Activated naive CD8-positive, alpha-beta T cell treated with anti-CD3 and anti-CD28 coated beads for 36 hours (primary cell): ENCODE measurements at regions not wholly inside any gene's neighbourhood (a gene's known extent, or its start where the extent isn't known, plus 50 kb on each side); places are given as distances from the start of the nearest gene placed in this dataset.
A peak's percentile ranks its signal among the peaks of the same experiment; 100 is the strongest.

Experiments used
- DNase-seq: peaks from one replicate; pipeline ENCODE4 v3.0.0; 2021
- H3K27ac Mint-ChIP-seq: one replicate; pipeline ENCODE4 v1.8.0; 2022; ENCODE audit warnings: mild to moderate bottlenecking, moderate library complexity, mixed read lengths
- H3K27me3 Mint-ChIP-seq: one replicate; pipeline ENCODE4 v1.8.0; 2022; ENCODE audit warnings: mild to moderate bottlenecking, mixed read lengths
- H3K36me3 Mint-ChIP-seq: one replicate; pipeline ENCODE4 v1.8.0; 2021; ENCODE audit warnings: mild to moderate bottlenecking, mixed read lengths
- H3K4me1 Mint-ChIP-seq: one replicate; pipeline ENCODE4 v1.8.0; 2021; ENCODE audit warnings: mixed read lengths
- H3K4me3 Mint-ChIP-seq: one replicate; pipeline ENCODE4 v1.8.0; 2022; ENCODE audit warnings: mild to moderate bottlenecking, moderate library complexity, mixed read lengths
- H3K9me3 Mint-ChIP-seq: one replicate; pipeline ENCODE4 v1.8.0; 2022; ENCODE audit warnings: mixed read lengths

- Mint-ChIP-seq H3K4me3 (no peak overlapping the region), H3K27me3 (no peaks in the 10 kb centered on the region), H3K27ac (peak overlapping the region; percentile 59), H3K4me1 (peaks cover 6% of the 10 kb centered on the region), H3K36me3 (no peaks in the 10 kb centered on the region), H3K9me3 (no peaks in the 10 kb centered on the region)
- no peak for DNase-seq
Observed at GRCh38 chr1:193367863-193368262, 181.4 kb upstream of the B3GALT2 start.

- H3K27ac Mint-ChIP-seq: no peak overlapping the region
- peaks cover 6% of the 10 kb centered on the region for H3K4me1 Mint-ChIP-seq
- H3K36me3 Mint-ChIP-seq: no peaks in the 10 kb centered on the region
- DNase-seq: no peak
- no peak overlapping the region for H3K4me3 Mint-ChIP-seq
- H3K27me3 Mint-ChIP-seq: no peaks in the 10 kb centered on the region
- H3K9me3 Mint-ChIP-seq: no peaks in the 10 kb centered on the region
Observed at GRCh38 chr1:193366764-193367507, 180.5 kb upstream of the B3GALT2 start.

DNA sequence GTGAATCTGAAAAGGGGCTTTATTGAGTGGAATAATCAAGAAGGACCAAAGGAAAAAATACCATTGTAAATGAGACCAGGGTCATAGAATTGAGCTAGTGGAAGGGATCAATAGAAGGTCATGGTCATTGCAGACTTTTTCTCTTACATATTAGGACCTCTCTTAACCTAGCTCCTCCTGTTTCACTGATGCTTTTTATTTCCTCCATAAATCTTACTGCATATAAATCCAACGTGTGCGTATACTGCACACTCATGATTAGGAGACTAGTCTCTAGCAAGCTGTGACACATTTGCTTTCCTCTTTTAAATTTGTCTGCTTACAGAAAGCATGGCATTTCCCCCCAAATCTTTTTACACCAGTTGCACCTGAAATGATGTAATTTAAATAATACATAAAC, 179.6 kb upstream of the B3GALT2 start:
- Mint-ChIP-seq H3K36me3 (no peaks in the 10 kb centered on the region), H3K4me1 (peaks cover 6% of the 10 kb centered on the region), H3K4me3 (no peak overlapping the region), H3K27me3 (no peaks in the 10 kb centered on the region), H3K27ac (no peak overlapping the region), H3K9me3 (no peaks in the 10 kb centered on the region)
- DNase-seq: no peak

DNA sequence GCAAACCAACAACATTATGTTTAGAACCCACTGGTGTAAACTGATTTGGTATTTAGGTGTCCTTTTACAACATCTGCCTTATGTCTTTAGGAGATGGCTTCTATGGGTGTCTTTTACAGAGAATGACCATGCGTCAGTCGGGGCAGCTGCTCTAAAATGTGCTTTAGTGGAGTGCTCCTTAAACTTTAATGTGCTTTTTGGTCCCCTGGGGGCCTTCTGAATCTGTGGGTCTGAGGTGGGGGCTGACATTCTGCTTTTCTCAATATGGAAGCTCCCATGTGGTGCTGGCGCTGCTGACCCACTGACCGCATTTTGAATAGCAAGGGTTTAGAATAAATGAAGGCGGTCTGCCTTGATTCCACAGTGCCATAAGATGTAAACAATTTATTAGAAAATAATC, 173.2 kb upstream of the B3GALT2 start:
- Mint-ChIP-seq H3K36me3 (no peaks in the 10 kb centered on the region), H3K9me3 (no peaks in the 10 kb centered on the region), H3K27ac (no peak overlapping the region), H3K4me1 (no peaks in the 10 kb centered on the region), H3K27me3 (no peaks in the 10 kb centered on the region), H3K4me3 (no peak overlapping the region)
- no peak for DNase-seq

- H3K4me1 Mint-ChIP-seq: no peaks in the 10 kb centered on the region
- no peak overlapping the region for H3K4me3 Mint-ChIP-seq
- no peaks in the 10 kb centered on the region for H3K27me3 Mint-ChIP-seq
- DNase-seq: no peak
- H3K36me3 Mint-ChIP-seq: no peaks in the 10 kb centered on the region
- H3K9me3 Mint-ChIP-seq: no peaks in the 10 kb centered on the region
- H3K27ac Mint-ChIP-seq: no peak overlapping the region
Observed at GRCh38 chr1:193358419-193358818, 172.0 kb upstream of the B3GALT2 start.

DNA sequence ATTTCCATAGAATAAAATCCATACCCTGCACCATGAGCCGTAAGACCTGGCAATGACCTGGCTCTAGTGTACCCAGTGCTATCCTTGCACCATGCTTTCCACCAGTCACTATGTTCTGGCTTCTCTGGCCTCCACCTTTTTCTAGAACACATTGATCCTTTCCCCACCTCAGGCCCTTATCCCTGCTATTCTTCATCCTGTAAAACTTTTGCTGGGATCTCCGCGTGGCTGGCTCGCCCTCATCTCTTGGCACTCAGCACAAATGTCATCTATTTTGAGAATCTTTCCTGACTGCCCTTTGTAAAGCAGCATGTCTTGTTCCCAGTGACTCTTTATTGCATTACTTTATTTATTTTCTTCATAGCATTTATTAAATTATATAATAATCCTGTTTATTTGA, 169.8 kb upstream of the B3GALT2 start:
- H3K27me3 Mint-ChIP-seq: no peaks in the 10 kb centered on the region
- H3K4me3 Mint-ChIP-seq: no peak overlapping the region
- H3K36me3 Mint-ChIP-seq: no peaks in the 10 kb centered on the region
- DNase-seq: no peak
- H3K27ac Mint-ChIP-seq: no peak overlapping the region
- H3K9me3 Mint-ChIP-seq: no peaks in the 10 kb centered on the region
- H3K4me1 Mint-ChIP-seq: no peaks in the 10 kb centered on the region

DNA sequence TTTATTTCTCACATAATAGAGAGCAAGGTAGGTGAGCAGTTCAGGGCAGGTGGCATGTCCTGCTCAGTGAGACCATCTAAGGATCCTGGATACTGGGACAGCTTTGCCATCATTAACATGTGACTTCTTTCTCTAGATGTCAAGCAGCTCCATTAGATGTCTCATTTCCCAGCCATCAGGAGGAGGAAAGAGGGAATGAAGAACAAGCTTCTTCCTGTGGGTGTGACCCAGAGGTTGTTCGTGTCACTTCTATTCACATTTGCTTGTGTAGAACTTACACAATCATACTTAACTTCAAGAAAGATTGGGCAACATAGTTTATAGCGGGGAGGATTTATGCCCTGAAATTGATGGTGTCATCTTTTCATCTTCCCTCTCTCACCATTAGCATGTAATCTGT, 169.2 kb upstream of the B3GALT2 start:
- Mint-ChIP-seq H3K4me1 (no peaks in the 10 kb centered on the region), H3K9me3 (no peaks in the 10 kb centered on the region), H3K27ac (no peak overlapping the region), H3K27me3 (no peaks in the 10 kb centered on the region), H3K4me3 (no peak overlapping the region), H3K36me3 (no peaks in the 10 kb centered on the region)
- DNase-seq: no peak

DNA sequence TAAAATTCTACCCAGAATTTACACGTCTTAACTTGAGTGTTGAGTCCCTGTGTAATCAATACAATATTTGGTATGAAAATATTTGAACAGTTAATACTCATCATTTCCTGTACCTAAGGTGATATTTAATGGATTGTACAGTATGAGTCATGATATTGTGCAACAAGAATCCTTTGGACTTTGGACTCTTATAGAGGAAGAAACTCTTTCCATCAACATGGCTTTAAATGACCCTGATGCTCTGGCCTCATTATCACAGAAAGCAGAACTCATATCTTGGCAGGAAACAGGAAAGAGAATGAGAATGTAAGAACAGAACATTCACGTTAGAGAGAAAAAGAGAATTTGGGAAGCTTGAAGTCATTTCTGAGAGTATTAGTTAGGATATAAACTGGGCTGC, 168.8 kb upstream of the B3GALT2 start:
- H3K36me3 Mint-ChIP-seq: no peaks in the 10 kb centered on the region
- no peaks in the 10 kb centered on the region for H3K27me3 Mint-ChIP-seq

GRCh38 chr1:193348769-193349535, 162.5 kb upstream of the B3GALT2 start:
- H3K9me3 Mint-ChIP-seq: no peaks in the 10 kb centered on the region
- H3K27ac Mint-ChIP-seq: no peak overlapping the region
- no peaks in the 10 kb centered on the region for H3K27me3 Mint-ChIP-seq

More for the DNA sequence above, 168.8 kb upstream of the B3GALT2 start:
- no peak for DNase-seq
- no peaks in the 10 kb centered on the region for H3K9me3 Mint-ChIP-seq
- no peaks in the 10 kb centered on the region for H3K4me1 Mint-ChIP-seq
- no peak overlapping the region for H3K4me3 Mint-ChIP-seq
- no peak overlapping the region for H3K27ac Mint-ChIP-seq

GRCh38 chr1:193348091-193348768, 161.8 kb upstream of the B3GALT2 start:
- Mint-ChIP-seq H3K27me3 (no peaks in the 10 kb centered on the region), H3K9me3 (no peaks in the 10 kb centered on the region), H3K4me3 (no peak overlapping the region), H3K36me3 (no peaks in the 10 kb centered on the region), H3K27ac (no peak overlapping the region), H3K4me1 (no peaks in the 10 kb centered on the region)
- DNase-seq: no peak

More at GRCh38 chr1:193348769-193349535, 162.5 kb upstream of the B3GALT2 start:
- Mint-ChIP-seq H3K36me3 (no peaks in the 10 kb centered on the region), H3K4me1 (no peaks in the 10 kb centered on the region), H3K4me3 (no peak overlapping the region)
- DNase-seq: no peak

GRCh38 chr1:193346085-193346484, 159.7 kb upstream of the B3GALT2 start:
- DNase-seq: no peak
- no peaks in the 10 kb centered on the region for H3K27me3 Mint-ChIP-seq
- no peaks in the 10 kb centered on the region for H3K36me3 Mint-ChIP-seq
- H3K9me3 Mint-ChIP-seq: no peaks in the 10 kb centered on the region
- no peak overlapping the region for H3K27ac Mint-ChIP-seq
- H3K4me3 Mint-ChIP-seq: no peak overlapping the region
- H3K4me1 Mint-ChIP-seq: no peaks in the 10 kb centered on the region

- Mint-ChIP-seq H3K36me3 (no peaks in the 10 kb centered on the region), H3K4me3 (no peak overlapping the region), H3K4me1 (peaks cover 6% of the 10 kb centered on the region), H3K27ac (no peak overlapping the region), H3K27me3 (no peaks in the 10 kb centered on the region), H3K9me3 (no peaks in the 10 kb centered on the region)
- no peak for DNase-seq
Observed at GRCh38 chr1:193342811-193343210, 156.4 kb upstream of the B3GALT2 start.

GRCh38 chr1:193340331-193340730, 153.9 kb upstream of the B3GALT2 start:
- H3K4me3 Mint-ChIP-seq: no peak overlapping the region
- no peak for DNase-seq
- H3K9me3 Mint-ChIP-seq: no peaks in the 10 kb centered on the region
- no peaks in the 10 kb centered on the region for H3K27me3 Mint-ChIP-seq
- H3K27ac Mint-ChIP-seq: no peak overlapping the region
- H3K4me1 Mint-ChIP-seq: peaks cover 6% of the 10 kb centered on the region
- no peaks in the 10 kb centered on the region for H3K36me3 Mint-ChIP-seq

GRCh38 chr1:193339401-193339800, 153.0 kb upstream of the B3GALT2 start:
- Mint-ChIP-seq H3K9me3 (peaks cover 3% of the 10 kb centered on the region), H3K27me3 (no peaks in the 10 kb centered on the region), H3K27ac (no peak overlapping the region), H3K36me3 (no peaks in the 10 kb centered on the region), H3K4me3 (no peak overlapping the region), H3K4me1 (peaks cover 6% of the 10 kb centered on the region)
- DNase-seq: no peak

DNA sequence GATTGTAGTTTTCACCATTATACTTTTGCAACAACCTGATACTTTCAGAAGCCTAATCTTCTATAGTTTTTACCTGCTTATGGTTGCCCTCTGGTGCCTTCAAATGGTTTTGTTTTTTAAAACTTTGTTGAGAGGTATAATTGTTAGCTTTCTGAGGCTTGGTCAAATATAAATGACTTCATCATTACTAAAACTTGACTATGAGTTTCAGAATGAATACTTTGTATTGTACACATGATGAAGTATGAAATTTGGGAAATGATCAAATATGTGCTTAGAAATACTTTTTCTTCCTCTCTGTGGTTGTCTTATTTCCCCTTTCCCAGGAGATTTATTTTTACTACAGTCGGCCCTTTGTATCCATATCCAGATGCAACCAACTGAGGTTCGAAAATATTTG, 151.8 kb upstream of the B3GALT2 start:
- Mint-ChIP-seq H3K4me3 (no peak overlapping the region), H3K9me3 (peaks cover 10% of the 10 kb centered on the region), H3K36me3 (peaks cover 2% of the 10 kb centered on the region), H3K27ac (no peak overlapping the region), H3K4me1 (peaks cover 6% of the 10 kb centered on the region), H3K27me3 (no peaks in the 10 kb centered on the region)
- DNase-seq: no peak
